Epithelial cell of esophagus (primary cell): ENCODE measurements at regions not wholly inside any gene's neighbourhood (a gene's known extent, or its start where the extent isn't known, plus 50 kb on each side); places are given as distances from the start of the nearest gene placed in this dataset.

Source experiments
- DNase-seq: peaks from one replicate; pipeline ENCODE4 v3.0.0; 2010; ENCODE audit warnings: low read depth
- H3K4me3 ChIP-seq: 2 replicates; pipeline ENCODE4 v1.5.1; 2011; ENCODE audit warnings: mild to moderate bottlenecking, low read length, control low read depth
- TF ChIP-seq, protein P1 (sequence below): IDR thresholded peaks from 2 replicates; pipeline ENCODE4 v1.5.1; 2011; ENCODE audit warnings: low read depth, mild to moderate bottlenecking, low read length, control low read depth, inconsistent platforms; ENCODE audit not compliant: insufficient read depth; ENCODE audit errors: missing control alignments

DNA sequence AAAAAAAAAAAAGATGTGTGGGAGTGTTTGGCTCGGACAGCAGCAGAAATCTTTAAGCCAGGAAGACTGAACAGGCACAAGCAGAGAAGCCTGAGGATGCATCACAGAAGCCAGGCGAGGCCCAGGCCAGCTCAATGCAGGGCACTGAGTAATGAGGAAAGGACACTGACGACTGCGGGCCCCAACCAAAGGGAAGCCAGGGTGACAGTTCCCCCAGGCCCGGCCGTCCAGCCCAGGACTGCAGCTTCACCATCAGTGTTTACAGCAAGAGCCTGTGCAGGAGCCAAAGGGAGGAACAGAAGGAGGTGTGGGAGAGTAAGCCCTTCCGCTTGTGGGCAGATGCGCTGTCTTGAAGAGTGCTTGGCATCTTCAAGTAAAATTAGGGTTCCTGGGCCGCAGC, 205.3 kb upstream of the SFSWAP start:
- DNase-seq: no peak
- no peak overlapping the region for H3K4me3 ChIP-seq
- TF ChIP-seq, protein P1, sequence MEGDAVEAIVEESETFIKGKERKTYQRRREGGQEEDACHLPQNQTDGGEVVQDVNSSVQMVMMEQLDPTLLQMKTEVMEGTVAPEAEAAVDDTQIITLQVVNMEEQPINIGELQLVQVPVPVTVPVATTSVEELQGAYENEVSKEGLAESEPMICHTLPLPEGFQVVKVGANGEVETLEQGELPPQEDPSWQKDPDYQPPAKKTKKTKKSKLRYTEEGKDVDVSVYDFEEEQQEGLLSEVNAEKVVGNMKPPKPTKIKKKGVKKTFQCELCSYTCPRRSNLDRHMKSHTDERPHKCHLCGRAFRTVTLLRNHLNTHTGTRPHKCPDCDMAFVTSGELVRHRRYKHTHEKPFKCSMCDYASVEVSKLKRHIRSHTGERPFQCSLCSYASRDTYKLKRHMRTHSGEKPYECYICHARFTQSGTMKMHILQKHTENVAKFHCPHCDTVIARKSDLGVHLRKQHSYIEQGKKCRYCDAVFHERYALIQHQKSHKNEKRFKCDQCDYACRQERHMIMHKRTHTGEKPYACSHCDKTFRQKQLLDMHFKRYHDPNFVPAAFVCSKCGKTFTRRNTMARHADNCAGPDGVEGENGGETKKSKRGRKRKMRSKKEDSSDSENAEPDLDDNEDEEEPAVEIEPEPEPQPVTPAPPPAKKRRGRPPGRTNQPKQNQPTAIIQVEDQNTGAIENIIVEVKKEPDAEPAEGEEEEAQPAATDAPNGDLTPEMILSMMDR: no peak

DNA sequence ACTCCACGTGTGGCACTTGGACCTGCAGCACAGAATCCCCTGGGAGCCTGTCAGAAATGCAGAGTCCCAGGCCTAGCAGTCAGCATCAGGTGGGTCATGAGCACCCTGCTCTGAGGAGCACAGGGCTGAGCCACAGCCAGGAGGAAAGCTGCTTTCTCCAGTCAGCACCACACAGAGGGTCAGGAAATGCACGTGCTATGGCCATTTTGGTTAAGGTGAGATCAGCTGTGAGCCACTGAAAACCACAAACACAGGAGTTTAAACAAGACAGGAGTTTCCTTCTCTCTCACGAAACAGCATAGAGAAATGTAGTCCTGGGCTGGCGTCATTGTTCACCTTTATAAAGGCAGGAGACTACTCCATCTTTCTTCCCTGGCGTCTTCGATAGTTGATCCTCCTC, 204.5 kb upstream of the SFSWAP start:
- DNase-seq: no peak
- TF ChIP-seq, protein P1: no peak
- H3K4me3 ChIP-seq: no peak overlapping the region

DNA sequence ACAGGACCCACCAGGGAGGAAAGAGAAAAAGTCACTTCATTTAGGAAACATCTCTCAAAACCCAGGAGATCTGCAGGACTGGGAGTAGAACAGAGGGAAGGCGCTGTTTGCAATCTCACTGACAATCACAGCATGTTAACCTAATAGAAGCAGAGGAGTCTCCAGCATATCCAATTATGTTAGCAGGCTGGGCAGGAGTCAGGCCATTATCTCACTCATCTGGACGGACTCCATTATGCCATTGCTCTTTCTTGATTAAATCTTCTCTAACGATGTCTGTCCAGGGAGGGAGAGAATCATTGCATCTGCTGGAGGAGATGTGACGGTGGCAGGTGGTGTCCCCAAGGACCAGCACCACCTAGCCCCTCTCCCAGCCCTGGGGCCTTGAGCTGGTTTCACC, 203.8 kb upstream of the SFSWAP start:
- no peak for DNase-seq
- TF ChIP-seq, protein P1: no peak
- H3K4me3 ChIP-seq: no peak overlapping the region

DNA sequence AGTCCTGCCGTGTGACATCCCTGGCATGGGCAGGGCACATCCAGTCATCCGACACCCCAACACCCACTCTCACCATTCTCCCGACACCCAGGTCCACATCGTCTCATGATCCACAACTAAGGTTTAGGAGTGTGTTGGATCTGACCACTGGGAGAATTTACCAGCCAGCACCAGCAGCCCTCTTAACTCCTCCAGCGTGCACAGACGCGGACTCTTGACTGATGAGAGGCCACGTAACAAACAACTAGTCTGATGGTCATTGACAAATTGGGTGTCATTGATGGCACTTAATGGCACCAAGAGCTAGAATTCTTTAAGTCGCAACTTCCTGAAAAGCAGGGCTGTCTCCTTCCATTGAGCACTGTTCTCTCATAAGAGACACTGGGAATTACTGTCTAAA, 203.0 kb upstream of the SFSWAP start:
- TF ChIP-seq, protein P1: no peak
- DNase-seq: no peak
- H3K4me3 ChIP-seq: no peak overlapping the region

DNA sequence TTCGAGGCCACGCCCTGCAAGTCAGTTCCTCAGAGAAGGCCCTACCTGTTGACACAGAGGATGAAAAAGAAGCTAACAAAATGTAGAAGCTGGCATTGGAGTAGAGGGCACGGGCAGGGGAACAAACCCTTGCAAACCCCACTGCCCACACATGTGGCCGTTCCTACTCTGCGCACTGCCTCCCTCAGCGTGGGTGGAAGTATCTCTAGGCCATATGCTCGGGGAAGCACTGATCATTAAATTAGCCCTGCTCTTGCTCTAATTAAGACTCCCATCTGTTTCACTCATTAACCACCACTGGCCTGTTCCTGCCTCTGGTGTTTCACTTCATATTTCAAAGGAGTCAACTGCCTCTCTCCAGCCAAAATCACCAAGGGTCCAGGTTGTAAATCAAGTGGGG, 201.2 kb upstream of the SFSWAP start:
- no peak for DNase-seq
- H3K4me3 ChIP-seq: no peak overlapping the region
- TF ChIP-seq, protein P1: no peak

DNA sequence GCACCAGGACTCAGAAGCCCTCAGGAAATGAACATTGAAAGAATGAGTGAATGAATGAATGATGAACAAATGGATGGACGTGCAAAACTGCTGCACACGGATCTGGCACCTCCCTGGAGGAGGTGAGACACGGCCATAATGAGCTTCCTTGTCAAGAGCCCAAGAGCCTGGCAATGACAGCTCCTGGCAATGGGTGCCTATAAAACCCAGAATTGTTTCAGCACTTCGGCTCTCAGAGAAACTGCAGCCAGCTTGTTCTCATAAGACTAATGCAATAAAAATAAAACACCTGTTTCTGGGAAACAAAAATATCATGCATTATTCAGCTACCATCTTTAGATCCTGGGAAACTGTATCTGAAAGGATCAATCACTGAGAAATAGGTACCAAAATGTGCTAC, 200.5 kb upstream of the SFSWAP start:
- no peak for DNase-seq
- no peak overlapping the region for H3K4me3 ChIP-seq
- TF ChIP-seq, protein P1: no peak

DNA sequence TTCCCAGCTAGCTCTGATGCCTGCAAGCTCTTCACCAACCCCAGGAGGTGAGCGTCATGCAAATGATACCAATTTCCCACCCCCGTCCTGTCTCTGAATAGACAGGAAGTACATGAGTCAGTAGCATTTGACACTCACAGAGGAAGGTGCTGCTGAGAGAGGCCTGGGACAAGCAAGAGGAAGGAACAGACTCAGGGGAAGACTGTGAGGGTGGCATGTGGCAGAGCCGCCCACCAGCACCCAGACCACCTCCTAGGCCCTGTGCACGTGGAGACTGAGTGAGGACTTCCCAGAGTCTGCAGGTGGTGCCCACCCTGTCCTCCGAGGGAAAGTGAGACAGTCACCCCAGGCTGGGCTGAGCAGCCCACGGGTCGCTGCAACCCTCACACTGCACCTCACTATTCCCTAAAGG, 199.5 kb upstream of the SFSWAP start:
- DNase-seq: peak; percentile 36
- H3K4me3 ChIP-seq: no peak overlapping the region
- TF ChIP-seq, protein P1: no peak
